GM19328 (cell line): ENCODE measurements at regions not wholly inside any gene's neighbourhood (a gene's known extent, or its start where the extent isn't known, plus 50 kb on each side); places are given as distances from the start of the nearest gene placed in this dataset.
"Not testable (repeated sequence)": the region's sequence is repeated elsewhere in the genome, so short reads cannot be mapped to it uniquely, and the experiment has no call there.

Source experiments
- ATAC-seq: cut with Tn5 transposase; IDR thresholded peaks from one replicate; pipeline ENCODE4 v1.9.1; 2021; ENCODE audit warnings: mild to moderate bottlenecking, moderate library complexity; ENCODE audit not compliant: unreplicated experiment

DNA sequence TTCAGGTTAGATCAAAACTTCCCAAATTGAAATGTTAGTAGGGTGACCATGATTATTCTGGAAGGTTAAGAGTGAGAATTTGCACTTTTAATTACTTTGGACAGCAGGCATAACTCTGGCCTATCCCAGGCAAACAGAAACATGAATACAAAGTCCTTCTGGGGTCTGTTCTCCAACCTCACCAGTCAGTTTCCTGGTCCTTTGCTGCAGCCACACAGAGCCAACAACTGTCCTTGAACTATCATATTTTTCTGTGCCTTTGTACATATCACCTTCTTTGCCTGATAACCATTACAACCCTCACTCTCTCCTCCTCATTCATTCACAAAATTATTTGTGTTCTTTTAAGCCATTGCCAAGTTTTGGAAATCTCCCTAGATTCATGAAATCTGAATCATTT, 126.0 kb upstream of the GBE1 start:
- no peak for ATAC-seq

- no peak for ATAC-seq
These were observed 124.6 kb upstream of the GBE1 start for GRCh38 chr3:81886081-81886480.

GRCh38 chr3:81884791-81885190, 123.3 kb upstream of the GBE1 start:
- no peak for ATAC-seq

DNA sequence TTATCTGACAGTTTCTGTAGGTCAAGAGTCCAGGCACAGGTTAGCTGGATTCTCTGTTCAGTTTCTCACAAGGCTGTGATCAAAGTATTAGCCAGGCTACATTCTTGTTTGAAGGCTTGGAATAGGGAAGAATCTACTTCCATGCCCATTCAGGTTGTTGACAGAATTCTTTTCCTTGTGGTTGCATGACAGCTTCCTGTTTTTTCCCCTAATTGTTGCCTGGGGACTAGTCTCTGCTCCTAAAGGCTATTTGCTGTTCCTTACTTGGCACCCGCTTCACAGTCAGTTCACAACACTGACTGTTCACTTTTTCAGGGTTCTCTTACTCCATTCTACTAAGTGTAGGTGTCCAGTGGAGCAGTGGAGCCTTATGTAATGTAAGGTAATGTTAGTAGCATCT, 115.4 kb upstream of the GBE1 start:
- no peak for ATAC-seq

DNA sequence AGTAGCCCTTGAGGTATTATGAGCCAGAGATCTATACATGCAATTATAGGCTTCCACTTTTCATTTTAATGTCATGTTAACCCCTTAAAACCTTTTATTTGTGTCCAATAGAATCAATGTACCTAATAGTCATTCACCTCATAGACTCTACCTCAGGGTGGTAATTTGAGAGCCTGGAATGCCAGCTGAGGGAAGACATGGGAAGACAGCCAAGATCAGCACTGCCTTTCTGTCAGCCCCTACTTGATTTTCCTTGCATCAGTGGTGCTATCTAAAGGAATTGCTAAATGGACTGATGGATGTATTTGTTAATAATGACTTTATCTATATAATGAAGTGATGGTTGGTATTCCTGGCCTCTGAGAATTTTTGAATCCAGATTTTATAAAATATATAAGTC, 113.3 kb upstream of the GBE1 start:
- no peak for ATAC-seq

GRCh38 chr3:81872566-81872965, 111.1 kb upstream of the GBE1 start:
- ATAC-seq = no peak

GRCh38 chr3:81871358-81872155, 110.1 kb upstream of the GBE1 start:
- ATAC-seq = no peak

GRCh38 chr3:81869382-81869781, 107.9 kb upstream of the GBE1 start:
- ATAC-seq = no peak

GRCh38 chr3:81868597-81868996, 107.2 kb upstream of the GBE1 start:
- ATAC-seq = no peak

DNA sequence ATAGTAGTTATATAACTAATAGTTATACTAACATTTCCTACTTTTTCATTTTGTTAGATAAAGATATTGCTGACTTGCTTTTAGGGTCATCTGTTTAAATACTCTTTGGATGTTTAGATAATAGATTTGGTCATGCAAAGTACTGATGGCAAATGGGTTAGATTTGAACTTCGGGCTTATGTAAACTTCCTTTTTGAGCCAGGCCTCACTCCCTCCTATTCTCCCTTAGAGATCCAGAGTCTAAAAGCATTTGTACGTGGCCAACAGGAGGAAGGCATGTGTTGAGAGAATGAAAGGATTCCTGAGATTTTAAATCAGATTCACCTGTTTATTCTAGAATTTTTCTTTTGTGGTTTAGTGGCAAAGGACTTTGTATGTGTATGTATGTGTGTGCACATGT, 106.4 kb upstream of the GBE1 start:
- no peak for ATAC-seq

DNA sequence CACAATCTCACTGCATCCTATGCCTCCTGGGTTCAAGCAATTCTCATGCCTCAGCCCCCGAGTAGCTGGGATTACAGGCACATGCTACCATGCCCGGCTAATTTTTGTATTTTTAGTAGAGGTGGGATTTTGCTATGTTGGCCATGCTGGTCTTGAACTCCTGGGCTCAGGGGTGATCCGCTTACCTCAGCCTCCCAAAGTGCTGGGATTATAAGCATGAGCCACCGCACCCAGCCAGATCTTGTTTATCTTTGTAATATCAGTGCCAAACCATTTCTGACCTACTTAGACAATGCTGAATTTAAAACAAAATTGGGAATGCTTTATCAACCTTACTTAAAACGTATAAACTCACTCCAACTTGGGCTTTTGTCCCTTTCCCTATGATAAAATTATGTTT, 103.7 kb upstream of the GBE1 start:
- ATAC-seq = not testable (repeated sequence)

DNA sequence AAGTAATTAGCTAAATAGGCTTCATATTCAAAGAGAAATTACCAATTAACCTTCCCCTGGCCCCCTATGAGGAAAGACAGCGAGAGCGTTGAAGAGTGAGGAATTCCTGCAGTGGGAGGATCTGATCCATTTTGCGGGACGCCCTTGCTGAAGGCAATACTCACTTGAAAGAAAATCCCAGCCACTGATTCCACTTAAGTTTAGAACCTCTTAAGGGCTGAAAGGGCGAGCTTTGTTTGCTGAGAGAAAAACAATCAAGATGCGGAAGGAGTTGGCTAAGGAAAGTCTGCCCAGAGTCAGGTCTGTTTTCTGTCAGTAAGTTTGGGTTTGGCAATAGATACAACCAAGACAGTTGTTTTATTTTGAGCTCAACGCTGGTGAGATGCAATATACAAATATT, 102.8 kb upstream of the GBE1 start:
- ATAC-seq = no peak

DNA sequence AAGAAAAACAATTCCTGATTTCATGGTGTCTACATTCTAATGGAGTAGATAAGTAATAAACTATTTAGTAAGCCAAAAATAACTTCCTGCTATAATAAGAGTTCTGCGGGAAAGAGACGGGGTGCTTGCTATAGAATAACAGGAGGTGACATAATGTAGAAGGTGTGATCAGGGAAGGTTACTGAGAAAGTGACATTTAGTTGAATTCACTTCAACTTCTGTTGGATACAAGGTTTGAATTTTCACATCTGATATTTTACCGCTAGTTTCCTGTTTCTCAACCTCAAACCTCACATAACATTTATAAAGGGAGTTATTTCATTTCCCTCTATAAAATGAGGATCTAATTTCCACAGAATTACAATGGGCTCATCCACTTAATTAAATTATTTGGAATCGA, 102.3 kb upstream of the GBE1 start:
- ATAC-seq = no peak

GRCh38 chr3:81861593-81861992, 100.1 kb upstream of the GBE1 start:
- no peak for ATAC-seq

- no peak for ATAC-seq
These were observed 98.1 kb upstream of the GBE1 start for GRCh38 chr3:81859524-81859923.

- no peak for ATAC-seq
These were observed 92.0 kb upstream of the GBE1 start for GRCh38 chr3:81853431-81853830.

GRCh38 chr3:81851176-81851575, 89.7 kb upstream of the GBE1 start:
- ATAC-seq = no peak

GRCh38 chr3:81846988-81847387, 85.5 kb upstream of the GBE1 start:
- ATAC-seq = no peak

DNA sequence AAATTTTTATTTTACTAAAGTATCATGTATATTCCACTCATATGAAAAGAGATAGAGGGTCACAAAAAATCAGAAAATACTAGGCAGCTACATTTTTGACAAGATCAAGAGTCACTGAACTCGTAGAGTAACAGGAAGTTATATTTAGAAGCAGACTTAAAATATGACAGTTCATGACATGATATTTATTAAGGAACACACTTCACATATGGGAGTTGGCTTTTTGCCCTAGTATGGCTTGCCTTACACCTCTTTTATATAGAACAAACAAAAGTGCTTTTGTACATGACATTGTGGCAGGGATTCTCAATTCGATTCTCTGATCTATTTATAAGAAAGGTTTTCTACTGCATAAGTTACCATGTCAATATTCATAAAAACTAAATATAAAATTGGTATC, 80.1 kb upstream of the GBE1 start:
- ATAC-seq = no peak

- no peak for ATAC-seq
These were observed 78.2 kb upstream of the GBE1 start for GRCh38 chr3:81839504-81840094.

GRCh38 chr3:81838457-81838856, 77.0 kb upstream of the GBE1 start:
- no peak for ATAC-seq

- ATAC-seq = no peak
These were observed 75.7 kb upstream of the GBE1 start for GRCh38 chr3:81837071-81837593.

GRCh38 chr3:81829937-81830336, 68.5 kb upstream of the GBE1 start:
- no peak for ATAC-seq
